ENCODE measurements at regions not wholly inside any gene's neighbourhood (a gene's known extent, or its start where the extent isn't known, plus 50 kb on each side); places are given as distances from the start of the nearest gene placed in this dataset.

GRCh38 chr14:56498112-56498511 lies 81.5 kb upstream of the TMEM260 start:
- TF ChIP-seq TAF1 (IDR thresholded peaks at IDR 0.05; ENCODE audit: low read depth, low read length), result no peak
- TF ChIP-seq POLR2AphosphoS5 (IDR thresholded peaks at IDR 0.05; ENCODE audit: low read depth, low read length), result no peak
